Thyroid gland (tissue), 4 donors: ENCODE measurements at regions not wholly inside any gene's neighbourhood (a gene's known extent, or its start where the extent isn't known, plus 50 kb on each side); places are given as distances from the start of the nearest gene placed in this dataset.

Experiments used
- DNase-seq, 2 donors: peaks; one replicate each; pipeline ENCODE4 v3.0.0-alpha.2; 2019
- H3K27ac ChIP-seq, 3 donors: fragments of 200-600 bp; sonication (generic); 1 replicate in 2 of 3; 2 replicates in 1 of 3; pipeline ENCODE4 v1.5.1; 2016 to 2019; ENCODE audit warnings: mild to moderate bottlenecking in 1 of 3, moderate library complexity in 1 of 3
- H3K27me3 ChIP-seq: fragments of 200-600 bp; sonication (generic); one replicate; pipeline ENCODE4 v1.5.1; 2019
- H3K36me3 ChIP-seq, 2 donors: fragments of 200-600 bp; sonication (generic); one replicate each; pipeline ENCODE4 v1.5.1; 2016 to 2019
- H3K4me1 ChIP-seq, 2 donors: fragments of 200-600 bp; sonication (generic); one replicate each; pipeline ENCODE4 v1.5.1; 2017 to 2019
- H3K4me3 ChIP-seq, 3 donors: fragments of 200-600 bp; sonication (generic); replicated peaks in 1 of 3; 1 replicate in 2 of 3; 2 replicates in 1 of 3; pipeline ENCODE4 v1.5.1; 2016; ENCODE audit warnings: mild to moderate bottlenecking in 1 of 3
- H3K9me3 ChIP-seq: fragments of 200-600 bp; sonication (generic); one replicate; pipeline ENCODE4 v1.5.1; 2017
- CTCF ChIP-seq, 6 experiments: fragments of 200-600 bp in 3 of 6; fragments of 450-650 bp in 3 of 6; sonication (generic) in 3 of 6; IDR thresholded peaks; one replicate each; pipeline ENCODE4 v1.5.1; 2016 to 2019; ENCODE audit warnings: antibody characterized with exemption in 6 of 6, mild to moderate bottlenecking in 2 of 6, inconsistent platforms in 1 of 6, moderate library complexity in 1 of 6
- POLR2A ChIP-seq, 2 donors: fragments of 450-650 bp; IDR thresholded peaks; one replicate each; pipeline ENCODE4 v1.6.1; 2017; ENCODE audit warnings: antibody characterized with exemption in 2 of 2, mild to moderate bottlenecking in 2 of 2, moderate library complexity in 1 of 2
- WGBS, 2 donors: methylation state at CpG; one replicate each; pipeline ENCODE4 v1.1.5; 2017; 5-methylcytosine and 5-hydroxymethylcytosine counted together
- intact Hi-C: fragments of 100-400 bp; cut with DNase I; formaldehyde crosslinking; loops from one replicate; pipeline ENCODE4 v1.15.1; 2023

DNA sequence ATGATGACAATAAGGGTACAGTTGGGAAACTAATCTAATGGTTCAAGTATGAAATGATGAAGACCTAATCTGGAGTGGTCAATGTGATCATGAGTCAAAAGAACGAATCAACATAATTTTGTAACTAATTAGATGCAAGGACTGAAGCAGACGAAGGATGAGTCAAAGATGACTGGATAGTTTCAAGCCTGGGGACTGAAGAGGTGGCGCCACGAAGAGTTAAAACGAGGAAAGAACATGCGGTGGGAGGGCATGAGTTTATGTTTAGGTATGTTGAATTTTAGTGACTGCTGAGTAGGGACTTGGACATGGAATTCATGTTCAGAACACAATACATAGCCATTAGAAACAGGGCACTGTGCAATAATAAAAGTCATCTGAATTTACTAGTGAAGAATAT, 221.5 kb upstream of the FAM241A start:
- 88 to 89% methylated on average over 6 of the region's 6 CpGs for WGBS, 2 donors
- H3K4me3 ChIP-seq, result no peak overlapping the region
- intact Hi-C loops, result no loop called here
- no peaks in the 10 kb centered on the region for H3K36me3 ChIP-seq
- H3K4me1 ChIP-seq, result no peaks in the 10 kb centered on the region
- no peaks in the 10 kb centered on the region for H3K27me3 ChIP-seq
- DNase-seq, result no peak
- no peak overlapping the region for H3K27ac ChIP-seq
- no peaks in the 10 kb centered on the region for H3K9me3 ChIP-seq
- TF ChIP-seq CTCF (IDR thresholded peaks at IDR 0.05), result no peak
- no peak for TF ChIP-seq POLR2A (IDR thresholded peaks at IDR 0.05)

DNA sequence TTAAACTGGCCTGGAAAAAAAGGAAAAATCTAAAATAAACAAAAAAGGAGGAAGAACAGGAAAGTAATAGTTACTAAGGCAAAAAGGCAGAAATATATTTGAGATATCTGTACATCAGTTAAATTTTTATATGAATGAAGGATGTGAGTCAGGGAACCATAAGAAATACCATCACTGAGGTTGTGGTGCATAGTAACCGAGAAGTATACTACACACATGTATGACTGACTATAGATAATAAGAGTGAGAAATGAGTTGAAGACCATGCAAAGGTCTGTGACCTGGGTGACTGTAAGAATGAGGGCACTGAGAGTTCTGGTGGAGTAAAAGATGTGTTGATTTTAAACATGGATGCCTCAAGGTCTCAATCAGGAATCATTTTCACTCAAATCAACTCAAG, 220.6 kb upstream of the FAM241A start:
- Histone ChIP-seq H3K9me3 (no peaks in the 10 kb centered on the region), H3K27me3 (no peaks in the 10 kb centered on the region), H3K4me3 (no peak overlapping the region), H3K4me1 (no peaks in the 10 kb centered on the region), H3K36me3 (no peaks in the 10 kb centered on the region), H3K27ac (no peak overlapping the region)
- intact Hi-C loops, result no loop called here
- no peak for DNase-seq
- WGBS, 2 donors, result 92 to 98% methylated on average over 1 of the region's 1 CpG
- TF ChIP-seq POLR2A (IDR thresholded peaks at IDR 0.05), result no peak
- TF ChIP-seq CTCF (IDR thresholded peaks at IDR 0.05), result no peak

DNA sequence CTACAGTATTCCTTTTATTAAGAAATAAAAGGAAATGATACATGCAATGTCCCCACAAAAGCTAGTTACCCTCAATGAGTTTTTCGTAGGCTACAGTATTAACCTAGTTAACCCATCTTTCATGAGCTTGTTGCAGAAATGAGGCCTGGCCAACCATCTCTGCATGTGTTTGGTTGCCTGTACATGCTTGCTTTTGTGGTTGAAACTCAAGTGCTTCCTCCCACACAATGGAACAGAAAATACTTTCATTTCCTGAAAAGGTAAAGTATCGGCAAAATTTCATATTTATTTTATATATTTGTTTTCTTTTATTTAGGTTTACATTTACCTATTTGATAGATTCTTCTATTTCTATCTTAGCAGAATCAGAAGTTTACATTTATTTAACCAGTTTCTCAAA, 214.6 kb upstream of the FAM241A start:
- TF ChIP-seq POLR2A (IDR thresholded peaks at IDR 0.05) (no peak), CTCF (IDR thresholded peaks at IDR 0.05) (no peak)
- H3K4me3 ChIP-seq, result no peak overlapping the region
- no peaks in the 10 kb centered on the region for H3K36me3 ChIP-seq
- H3K27ac ChIP-seq, result no peak overlapping the region
- H3K4me1 ChIP-seq, result no peaks in the 10 kb centered on the region
- H3K27me3 ChIP-seq, result no peaks in the 10 kb centered on the region
- no peak for DNase-seq
- intact Hi-C loops, result no loop called here
- no peaks in the 10 kb centered on the region for H3K9me3 ChIP-seq
- WGBS, 2 donors, result 68 to 74% methylated on average over 2 of the region's 2 CpGs

GRCh38 chr4:111933703-111934102, 211.6 kb upstream of the FAM241A start:
- Histone ChIP-seq H3K27ac (no peak overlapping the region), H3K9me3 (no peaks in the 10 kb centered on the region), H3K4me1 (no peaks in the 10 kb centered on the region), H3K4me3 (no peak overlapping the region), H3K27me3 (no peaks in the 10 kb centered on the region), H3K36me3 (no peaks in the 10 kb centered on the region)
- TF ChIP-seq POLR2A (IDR thresholded peaks at IDR 0.05) (no peak), CTCF (IDR thresholded peaks at IDR 0.05) (no peak)
- DNase-seq, result no peak
- 78 to 93% methylated on average over 2 of the region's 2 CpGs for WGBS, 2 donors
- intact Hi-C loops, result no loop called here

- Histone ChIP-seq H3K36me3 (no peaks in the 10 kb centered on the region), H3K27me3 (no peaks in the 10 kb centered on the region), H3K4me3 (no peak overlapping the region), H3K27ac (no peak overlapping the region), H3K4me1 (no peaks in the 10 kb centered on the region), H3K9me3 (no peaks in the 10 kb centered on the region)
- no peak for TF ChIP-seq POLR2A (IDR thresholded peaks at IDR 0.05)
- no peak for TF ChIP-seq CTCF (IDR thresholded peaks at IDR 0.05)
- intact Hi-C loops, result no loop called here
- DNase-seq, result no peak
These were observed 210.9 kb upstream of the FAM241A start for GRCh38 chr4:111934314-111934713.
